HG03045 (cell line): ENCODE measurements at regions not wholly inside any gene's neighbourhood (a gene's known extent, or its start where the extent isn't known, plus 50 kb on each side); places are given as distances from the start of the nearest gene placed in this dataset.

Experiments
- ATAC-seq: cut with Tn5 transposase; IDR thresholded peaks from one replicate; pipeline ENCODE4 v1.9.1; 2021; ENCODE audit warnings: mild to moderate bottlenecking, moderate library complexity; ENCODE audit not compliant: unreplicated experiment

DNA sequence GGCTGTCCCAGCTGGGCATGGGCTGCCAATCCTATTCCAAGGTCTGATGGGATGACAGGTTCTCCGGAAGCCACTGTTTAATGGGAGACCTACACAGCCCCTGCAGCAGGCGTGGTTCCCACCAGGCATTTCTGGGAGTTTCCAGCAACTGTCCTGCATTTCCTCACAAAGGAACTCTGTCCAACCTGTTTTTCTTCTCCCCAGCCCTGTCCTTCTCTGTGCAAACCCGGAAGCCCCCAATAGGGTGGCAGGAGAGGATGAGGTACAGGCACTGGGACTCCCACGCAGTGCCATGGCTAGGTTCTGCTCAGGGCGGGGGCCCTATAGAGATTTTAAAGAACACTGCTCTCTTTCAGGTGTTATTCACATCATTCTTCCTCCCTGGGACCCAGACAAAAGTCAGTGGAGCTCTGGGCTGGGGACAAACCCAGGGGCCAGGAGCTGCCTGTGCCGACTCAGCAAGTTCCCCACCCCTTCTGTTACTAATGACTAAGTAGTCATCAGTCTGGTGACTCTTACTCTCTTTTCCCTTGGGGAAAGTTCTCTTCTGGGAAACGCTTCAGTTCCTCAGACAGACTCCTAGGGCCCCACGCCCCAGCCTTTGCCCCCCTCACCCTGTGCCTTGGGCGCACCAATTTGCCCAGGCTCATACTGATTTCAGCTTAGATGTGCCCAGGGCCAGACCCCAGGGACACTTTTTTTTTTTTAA is 97.7 kb downstream of the CD47 start:
- ATAC-seq = no peak

DNA sequence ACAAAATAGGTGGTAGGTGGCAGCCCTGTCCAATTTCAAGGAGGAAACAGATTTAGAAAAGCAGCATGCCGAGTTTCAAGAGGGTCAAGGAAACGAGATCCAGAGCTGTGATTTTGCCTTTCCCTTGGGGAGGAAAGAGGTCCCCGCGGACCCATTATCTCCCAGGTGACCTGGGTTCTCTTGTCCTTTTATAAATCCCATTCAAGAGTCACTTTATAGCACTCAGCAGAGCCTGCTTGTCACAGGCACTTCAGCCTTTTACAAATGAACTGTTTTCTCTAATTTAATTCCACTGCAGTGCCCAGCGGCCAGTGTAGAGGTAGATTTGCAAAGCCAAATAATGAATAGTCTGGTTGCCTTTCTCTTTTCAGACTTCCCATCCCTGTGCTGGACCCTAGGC is 99.9 kb downstream of the CD47 start:
- no peak for ATAC-seq

DNA sequence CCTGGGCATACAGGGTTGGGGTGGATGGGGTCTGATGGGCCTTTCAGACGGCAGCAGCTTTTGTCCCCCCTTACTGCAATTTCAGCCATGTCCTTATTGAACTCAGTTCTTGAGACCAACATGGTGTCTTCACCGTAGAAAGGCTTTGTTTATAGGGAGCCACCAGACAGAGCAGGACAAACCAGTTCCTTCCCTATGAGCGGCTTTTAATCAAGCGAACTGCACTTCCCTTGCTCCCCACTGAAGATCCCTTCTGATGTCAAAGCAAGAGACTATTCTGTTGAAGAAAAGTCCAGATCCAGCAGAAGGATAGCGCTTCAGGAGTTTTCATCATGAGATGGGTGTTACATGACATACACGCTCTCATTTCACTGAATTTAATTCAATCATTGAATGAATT is 100.4 kb downstream of the CD47 start:
- no peak for ATAC-seq

DNA sequence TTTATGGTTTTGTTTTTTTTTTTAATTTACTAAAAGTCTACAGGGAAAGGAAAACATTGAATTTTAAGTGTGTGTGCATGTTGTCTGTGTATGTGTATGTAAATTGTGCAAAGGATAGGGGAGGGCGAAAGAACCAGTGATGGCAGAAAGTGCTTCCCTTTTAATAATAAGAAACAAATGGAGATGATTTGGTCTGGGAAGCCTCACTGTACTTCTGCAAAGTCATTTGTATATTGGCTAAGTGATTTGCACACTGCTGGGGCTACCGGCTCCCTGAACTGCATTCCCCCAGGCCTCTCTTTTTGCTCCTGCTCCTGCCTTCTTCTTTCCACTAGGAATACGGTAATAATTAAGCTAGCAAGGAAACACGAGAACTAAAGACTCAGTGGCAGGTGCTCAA is 101.2 kb downstream of the CD47 start:
- ATAC-seq = no peak

DNA sequence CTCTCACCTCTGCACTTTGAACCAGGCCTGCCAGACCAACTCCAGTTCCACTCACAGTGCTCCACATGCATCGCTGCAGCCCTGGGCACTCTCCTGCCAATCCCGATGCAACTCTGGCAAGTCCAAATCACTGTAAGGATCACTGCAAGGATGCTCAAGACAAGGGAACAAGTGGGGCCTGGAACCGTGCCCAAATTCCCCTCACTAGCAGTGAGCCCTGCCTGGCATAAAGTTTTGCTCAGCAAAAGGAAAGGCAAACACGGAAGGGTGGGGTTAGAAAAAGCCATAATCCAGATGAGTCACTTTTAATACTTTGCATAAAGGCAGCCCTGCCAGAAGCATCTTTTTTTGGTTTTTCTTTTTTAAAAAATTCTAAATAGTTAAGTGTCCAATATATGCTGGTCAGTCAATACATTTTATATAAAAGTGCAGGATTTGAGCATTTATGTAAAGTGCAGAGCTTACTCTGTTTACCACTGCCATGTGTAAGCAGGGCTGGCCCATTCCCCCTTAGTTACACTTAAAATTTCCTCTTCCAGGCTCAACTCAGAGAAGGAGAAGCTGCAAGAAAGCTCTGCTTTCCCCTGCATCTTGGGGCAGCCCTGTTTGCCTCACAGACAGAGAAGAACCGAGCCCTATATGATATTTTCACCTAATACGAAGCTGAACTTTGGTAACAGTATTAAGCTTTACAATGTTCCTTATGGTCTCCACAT is 102.2 kb downstream of the CD47 start:
- ATAC-seq = no peak

DNA sequence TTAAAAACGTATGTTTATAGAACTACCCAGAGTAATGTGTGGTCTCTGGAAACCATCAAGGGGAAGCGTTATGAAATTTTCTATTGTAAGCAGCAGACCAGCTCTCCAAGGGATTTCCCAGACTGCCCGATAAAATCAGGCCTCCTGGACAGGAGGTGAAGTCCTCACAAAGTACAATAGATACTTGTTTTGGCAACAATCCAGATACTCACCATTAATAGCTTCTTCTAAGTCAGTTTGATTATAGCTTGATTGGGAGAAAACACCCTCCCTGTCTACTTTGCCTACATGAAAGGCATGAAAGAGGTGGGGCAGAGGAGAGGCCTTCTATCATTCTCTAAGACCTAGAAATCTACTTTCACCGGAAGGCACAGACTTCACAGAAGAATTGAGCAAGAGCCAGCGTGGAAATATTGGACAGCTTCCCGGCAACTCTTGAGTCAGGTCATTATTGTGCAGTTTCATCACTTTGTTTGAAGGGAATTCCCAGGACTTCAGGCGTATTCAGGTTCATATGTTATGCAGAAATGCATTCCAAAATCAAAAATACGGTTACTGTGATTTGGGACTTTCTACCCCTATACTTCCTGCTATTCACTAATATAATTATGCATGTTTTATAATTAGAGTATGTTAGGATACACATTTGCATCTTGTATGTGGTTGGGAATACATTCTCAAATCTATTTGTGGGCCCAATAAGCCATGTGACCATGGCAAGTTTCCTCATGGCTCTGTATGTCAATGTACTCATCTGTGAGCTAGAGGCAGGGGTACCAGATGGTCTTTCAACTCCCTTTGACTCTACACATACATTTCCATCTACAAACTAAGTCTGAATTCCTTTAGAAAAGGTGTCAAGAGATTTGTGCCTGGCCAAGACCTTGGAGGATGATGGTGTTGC is 103.5 kb downstream of the CD47 start:
- ATAC-seq = no peak

DNA sequence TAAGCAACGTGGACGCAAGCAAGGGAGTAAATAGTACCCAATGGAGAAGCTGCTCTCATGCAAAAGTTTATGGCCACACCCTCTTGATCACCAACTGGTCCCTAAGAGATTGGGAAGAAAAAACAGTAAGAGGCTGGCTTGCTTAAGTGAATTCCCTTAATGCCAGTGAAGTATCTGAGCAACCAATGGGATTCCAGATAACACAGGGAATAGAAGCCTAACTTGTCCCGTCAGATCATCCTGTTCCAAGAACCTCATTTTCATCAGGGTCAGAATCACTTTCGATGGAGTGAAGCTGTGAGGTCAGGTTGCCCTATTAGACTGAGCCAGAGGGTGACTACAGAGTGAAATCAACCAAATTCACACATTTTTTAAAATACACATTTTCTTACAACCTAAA is 104.3 kb downstream of the CD47 start:
- ATAC-seq = no peak

DNA sequence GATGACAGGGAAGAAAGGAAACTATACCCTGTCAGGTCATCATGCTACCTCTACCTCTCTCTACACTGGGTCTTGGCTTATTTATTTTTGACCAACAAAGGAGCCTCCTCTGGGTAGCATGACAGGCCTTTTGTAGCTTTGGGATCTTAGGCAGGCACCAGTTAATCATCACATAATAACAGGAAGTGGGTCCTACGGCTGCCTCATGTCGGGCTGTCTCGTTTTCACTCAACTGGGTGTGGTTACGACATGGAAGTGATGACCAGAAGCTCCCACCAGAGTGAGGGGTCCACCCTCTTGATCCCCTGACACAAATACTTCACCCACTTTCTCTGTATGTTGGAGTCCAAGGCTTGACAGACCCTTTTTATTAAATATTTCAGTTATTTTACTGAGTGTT is 105.3 kb downstream of the CD47 start:
- ATAC-seq = peak; percentile 80

DNA sequence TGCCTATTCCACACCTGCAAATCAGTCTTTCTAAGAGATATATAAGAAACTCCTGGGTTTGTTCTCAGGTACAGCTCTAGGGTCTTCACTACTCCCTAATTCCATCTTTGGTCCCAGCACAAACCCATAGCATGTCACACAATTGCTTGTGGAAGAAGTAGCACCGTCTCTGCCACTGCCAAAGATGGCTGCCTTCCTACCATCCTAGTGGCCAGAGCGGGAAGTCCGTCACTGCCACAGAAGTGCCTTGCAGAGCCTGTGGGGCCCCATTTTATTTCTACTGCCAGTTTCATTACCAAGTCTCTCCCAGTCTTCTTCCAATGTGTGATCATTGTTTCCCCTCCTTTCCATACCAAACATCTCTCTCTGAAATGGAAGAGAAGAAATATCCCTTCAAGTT is 107.6 kb downstream of the CD47 start:
- ATAC-seq = no peak

DNA sequence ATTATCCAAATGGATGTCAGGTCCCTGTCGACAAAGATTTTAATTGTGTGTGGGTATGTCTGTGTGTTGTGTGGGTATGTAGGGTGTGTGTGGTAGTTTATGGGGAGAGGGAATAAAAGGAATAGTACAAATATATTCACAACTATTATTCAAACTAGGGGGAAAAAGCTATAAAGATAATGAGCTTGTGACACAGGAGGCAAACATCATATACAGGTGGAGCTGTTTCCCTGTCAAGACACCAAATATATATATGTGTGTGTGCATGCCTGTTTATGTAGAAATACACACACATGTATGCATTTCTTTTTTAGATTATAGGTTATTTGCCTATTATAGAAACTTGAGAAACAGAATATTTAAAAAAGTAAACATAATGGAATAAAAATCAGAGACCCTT is 108.7 kb downstream of the CD47 start:
- no peak for ATAC-seq

DNA sequence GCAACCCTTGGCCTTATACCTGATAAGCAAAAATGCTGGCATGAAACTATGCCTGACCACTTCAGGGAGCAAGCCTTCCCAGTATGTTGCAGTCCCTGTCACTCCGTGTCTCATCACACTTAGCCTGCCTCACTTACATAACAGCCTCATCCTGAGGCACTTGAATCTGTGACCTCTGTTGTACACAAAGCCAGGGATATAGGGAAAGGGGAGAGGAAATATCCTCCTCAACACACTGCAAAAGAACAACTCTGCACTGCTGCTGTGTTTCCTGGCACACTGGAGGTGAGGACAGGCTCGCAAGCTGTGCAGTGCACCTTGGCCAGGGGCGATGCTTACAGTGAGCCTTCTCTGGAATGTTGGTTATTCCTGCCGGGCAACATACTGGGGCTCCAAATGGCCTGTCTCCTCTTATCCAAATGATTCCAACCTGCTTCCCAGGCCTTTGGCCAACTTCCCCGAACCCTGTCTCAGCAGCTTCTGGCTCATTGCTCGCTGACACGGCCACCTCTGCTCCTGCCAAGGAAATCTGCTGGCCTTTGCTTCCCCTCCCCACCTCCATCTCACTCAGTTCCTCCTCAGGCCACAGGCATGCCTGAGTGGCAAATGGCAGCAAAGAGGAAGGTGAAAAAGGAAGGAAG is 109.2 kb downstream of the CD47 start:
- ATAC-seq = no peak

DNA sequence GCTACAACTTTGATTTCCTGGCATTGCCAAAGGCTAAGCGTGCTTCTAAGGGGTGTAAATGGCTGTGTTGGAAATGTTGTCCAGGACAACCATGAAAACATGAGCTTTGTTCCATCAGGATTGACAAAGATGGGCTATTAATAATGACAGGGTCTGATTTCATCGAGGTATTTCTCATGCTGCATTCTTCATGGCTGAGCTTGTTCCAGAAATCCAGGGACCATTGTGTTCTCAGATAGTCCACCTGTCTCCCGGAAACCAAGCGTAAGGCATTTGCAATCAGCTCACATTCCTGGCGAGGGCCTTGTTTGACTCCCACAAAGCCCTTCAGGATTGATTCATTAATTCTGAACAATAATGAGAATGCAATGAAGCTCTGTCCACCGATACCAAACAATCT is 111.3 kb downstream of the CD47 start:
- ATAC-seq = no peak

DNA sequence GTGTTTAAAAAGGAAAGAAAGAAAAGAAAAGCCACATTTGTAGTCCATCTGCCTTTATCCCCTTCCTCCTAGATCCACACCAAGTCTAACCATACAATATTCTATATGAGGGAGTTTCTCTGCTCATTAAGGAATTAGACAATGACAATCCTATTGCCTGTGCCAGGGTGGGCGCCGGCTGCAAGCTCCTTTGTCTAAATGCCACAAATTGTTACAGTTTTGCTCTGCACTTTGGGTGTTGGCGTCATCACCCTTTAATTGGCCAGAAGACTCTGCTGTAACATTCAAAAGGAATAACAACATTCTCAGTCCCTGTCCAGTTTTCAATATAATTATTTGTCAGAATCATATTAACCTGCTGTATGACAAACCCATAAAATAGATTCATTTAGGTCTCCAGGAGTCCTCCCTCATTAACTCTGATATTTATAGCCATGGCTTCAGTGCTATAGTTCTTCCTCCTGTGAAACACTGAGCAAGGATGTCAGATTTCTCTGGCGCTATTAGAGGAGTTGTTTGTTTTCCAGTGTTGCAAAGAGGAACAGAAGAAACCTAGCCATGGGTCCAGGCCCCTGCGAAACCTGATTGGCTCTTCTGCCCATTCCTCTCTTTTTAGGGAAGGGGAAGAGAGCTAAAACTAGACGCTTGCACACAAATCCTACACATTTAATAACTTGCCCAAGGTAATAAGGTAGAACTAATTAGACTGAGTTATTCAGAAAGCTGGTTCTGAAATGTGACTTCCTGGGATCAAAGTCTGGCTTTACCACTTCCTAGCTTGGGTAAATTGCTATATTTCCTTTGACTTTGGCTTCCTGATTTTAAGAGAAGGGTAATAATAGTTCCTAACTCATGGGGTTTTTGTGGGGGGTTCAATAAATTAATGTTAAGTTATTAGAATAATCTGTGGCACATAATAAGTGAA is 112.4 kb downstream of the CD47 start:
- no peak for ATAC-seq

DNA sequence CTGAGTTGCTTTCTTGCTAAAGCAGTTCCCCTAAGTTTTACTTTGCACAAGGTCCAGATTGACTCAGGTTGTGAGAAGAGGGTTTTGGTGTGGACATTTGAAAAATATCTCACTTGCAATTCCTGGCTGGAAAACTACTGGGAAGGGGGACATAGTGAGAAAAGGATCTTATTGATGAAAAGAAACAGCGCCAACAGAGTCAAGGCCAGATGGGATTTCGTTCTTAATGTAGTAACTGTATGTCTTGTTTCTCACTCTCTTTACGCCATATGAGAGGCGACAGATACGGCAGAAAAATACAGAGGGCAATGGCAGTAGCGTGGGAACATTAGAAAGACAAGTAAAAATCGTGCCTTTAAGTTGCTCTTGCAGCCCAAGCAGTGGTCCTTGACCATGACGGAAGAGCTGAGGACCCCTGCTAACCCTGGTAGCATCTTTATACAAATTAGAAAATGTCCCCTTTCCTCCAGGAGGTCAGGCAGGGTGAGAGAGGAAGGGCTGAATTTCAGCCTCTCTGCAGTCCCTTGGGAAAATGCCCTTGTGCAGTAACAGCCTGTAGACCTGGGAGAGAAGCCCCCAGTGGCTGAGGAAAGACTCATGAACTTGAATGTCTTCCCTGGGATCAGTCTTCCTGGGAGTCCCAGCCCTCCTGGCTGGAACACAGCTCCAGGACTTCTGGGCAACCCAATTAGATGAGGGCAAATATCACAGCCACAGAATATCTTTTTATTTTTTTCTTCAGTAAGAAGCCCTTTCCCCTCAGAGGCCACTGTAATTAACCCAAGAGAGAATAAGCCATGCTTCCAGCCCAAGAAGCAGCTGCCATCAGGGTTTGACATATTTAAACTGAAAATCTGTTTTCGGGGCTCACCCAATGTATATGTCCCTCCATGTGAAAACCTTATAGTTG is 113.4 kb downstream of the CD47 start:
- no peak for ATAC-seq

DNA sequence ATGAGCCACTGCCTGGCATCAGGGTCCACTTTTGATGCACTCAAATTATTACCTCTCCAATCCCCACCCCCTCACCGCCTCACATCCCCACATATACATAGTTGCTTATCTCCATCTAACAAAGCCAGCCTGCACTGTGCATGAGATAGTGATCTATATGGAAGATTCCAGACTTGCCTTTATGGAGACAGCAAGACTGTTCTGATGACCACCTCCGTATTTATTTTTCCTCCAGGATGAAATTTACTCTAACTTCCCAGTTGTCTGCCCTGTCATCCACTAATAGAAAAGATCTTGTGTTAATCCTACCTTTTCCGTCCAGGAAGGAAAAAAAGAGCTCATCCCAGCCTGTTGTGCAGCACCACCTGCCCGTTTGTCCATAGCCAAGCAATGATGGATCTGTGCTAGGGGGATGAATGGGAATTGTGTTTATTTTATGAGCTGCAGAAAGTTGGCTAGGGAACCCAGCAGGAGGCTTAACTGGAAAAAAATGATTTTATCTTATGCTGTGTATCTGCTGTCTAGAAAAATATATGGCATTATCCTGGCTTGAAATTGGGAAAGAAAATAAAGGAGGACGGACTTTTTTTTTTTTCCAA is 114.5 kb downstream of the CD47 start:
- ATAC-seq = no peak

DNA sequence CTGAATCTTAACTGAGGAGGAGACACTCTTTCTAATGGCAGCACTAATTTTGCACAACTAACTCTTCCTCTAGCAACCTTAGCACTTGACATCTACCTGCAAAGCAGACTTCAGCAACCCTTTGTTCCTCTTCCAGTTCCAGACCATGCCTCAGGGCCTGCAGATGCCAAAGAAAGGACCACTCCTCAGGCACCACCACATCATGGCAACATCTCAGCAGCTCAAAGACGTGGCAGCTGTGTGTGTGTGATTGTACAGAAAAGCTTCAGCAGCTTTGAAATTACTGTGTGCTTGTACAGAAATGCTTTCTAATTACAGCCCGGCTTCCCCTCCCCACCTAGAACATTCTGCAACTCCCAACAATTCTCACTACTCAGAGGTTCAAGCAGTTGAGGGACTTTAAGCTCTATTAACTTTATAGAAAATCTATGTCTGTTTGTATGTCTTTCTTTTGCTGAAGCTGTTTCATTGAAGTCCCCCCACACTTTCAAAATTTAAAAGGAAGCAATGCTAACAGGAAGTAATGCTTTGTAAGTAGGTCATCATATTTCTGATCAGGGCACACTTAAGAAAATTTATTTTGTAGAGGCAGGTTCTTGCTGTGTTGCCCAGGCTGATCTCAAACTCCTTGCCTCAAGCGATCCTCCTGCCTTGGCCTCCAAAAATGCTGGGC is 115.2 kb downstream of the CD47 start:
- ATAC-seq = no peak

DNA sequence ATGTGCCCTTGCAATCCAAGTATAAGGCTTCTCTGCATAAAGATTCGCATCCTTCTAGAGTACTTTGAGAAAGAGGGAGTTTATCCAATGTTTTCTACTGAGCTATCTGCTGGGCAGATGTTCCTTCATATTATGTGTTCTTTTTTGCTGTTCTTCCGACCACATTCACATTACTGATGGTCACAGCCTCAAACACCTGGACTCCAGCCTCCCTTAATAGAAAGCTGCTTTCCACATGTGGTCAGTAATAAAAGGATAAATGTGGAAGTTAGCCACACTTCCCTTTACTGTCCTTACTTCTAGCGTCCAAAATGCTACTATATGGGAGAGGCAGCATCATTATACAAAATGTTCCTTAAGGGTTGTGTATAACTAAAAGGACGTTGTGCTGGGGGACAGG is 116.9 kb downstream of the CD47 start:
- ATAC-seq = no peak

DNA sequence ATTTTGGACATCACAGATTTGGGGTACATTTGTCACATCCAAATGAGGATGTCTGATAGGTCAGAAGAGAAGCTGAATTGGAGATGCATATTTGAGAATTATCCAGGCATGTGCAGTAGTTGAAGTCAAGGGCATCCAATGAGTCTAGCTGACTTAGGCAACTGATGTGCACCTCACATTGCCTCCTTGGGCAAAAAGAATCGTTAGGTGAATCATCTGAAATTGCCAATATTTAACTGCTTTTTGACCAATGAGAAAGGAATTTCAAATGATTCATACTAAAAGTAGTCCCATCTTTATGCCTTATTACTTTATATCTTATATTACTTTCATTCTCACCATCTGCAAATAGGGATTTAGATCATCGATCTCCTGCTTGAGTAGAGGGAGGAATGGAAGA is 117.7 kb downstream of the CD47 start:
- ATAC-seq = no peak
